Fibroblast of mammary gland (primary cell): ENCODE measurements at regions not wholly inside any gene's neighbourhood (a gene's known extent, or its start where the extent isn't known, plus 50 kb on each side); places are given as distances from the start of the nearest gene placed in this dataset.

ENCODE experiments used
- DNase-seq: peaks from one replicate; pipeline ENCODE4 v3.0.0-alpha.2; 2010; ENCODE audit warnings: low read depth
- H3K4me3 ChIP-seq: 2 replicates; pipeline ENCODE4 v1.5.1; 2011; ENCODE audit warnings: low read depth, mild to moderate bottlenecking, low read length, moderate library complexity; ENCODE audit not compliant: control insufficient read depth
- CTCF ChIP-seq: conservative IDR thresholded peaks from 2 replicates; pipeline ENCODE4 v1.5.1; 2011; ENCODE audit warnings: low read depth, low read length, inconsistent platforms; ENCODE audit not compliant: control insufficient read depth, insufficient read depth

DNA sequence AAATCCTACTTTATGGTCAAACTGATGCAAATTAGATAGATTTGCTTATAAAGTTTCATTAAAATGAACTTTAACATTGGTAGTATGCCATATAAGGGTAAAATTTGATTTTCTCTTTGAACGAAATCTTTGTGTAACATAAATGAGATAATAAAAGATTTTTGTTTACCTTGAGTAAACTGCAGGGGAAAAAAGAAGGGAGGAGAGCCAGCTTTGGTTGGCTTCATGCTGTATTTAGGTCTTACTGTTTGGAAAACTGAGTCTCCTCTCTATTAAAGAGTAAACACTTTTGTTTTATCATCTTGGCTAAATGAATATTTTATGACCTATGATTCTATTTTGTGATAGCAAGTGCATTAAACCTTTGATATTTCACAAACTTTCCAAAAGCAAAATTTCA is 267.6 kb downstream of the IPO8 start:
- H3K4me3 ChIP-seq: no peak overlapping the region
- TF ChIP-seq CTCF: no peak
- DNase-seq: no peak

GRCh38 chr12:30427555-30427954 is 268.1 kb downstream of the IPO8 start:
- no peak for DNase-seq
- no peak overlapping the region for H3K4me3 ChIP-seq
- no peak for TF ChIP-seq CTCF

- TF ChIP-seq CTCF: no peak
- DNase-seq: no peak
- no peak overlapping the region for H3K4me3 ChIP-seq
Observed at GRCh38 chr12:30425445-30425844, 270.2 kb downstream of the IPO8 start.

GRCh38 chr12:30423330-30423729 is 272.3 kb downstream of the IPO8 start:
- no peak for TF ChIP-seq CTCF

GRCh38 chr12:30422844-30423243 is 272.8 kb downstream of the IPO8 start:
- H3K4me3 ChIP-seq: no peak overlapping the region
- no peak for DNase-seq
- TF ChIP-seq CTCF: no peak

More at GRCh38 chr12:30423330-30423729, 272.3 kb downstream of the IPO8 start:
- DNase-seq: no peak
- H3K4me3 ChIP-seq: no peak overlapping the region

- peak; percentile 54 for DNase-seq
- no peak for TF ChIP-seq CTCF
- H3K4me3 ChIP-seq: no peak overlapping the region
Observed at GRCh38 chr12:30420561-30420960, 275.1 kb downstream of the IPO8 start.

DNA sequence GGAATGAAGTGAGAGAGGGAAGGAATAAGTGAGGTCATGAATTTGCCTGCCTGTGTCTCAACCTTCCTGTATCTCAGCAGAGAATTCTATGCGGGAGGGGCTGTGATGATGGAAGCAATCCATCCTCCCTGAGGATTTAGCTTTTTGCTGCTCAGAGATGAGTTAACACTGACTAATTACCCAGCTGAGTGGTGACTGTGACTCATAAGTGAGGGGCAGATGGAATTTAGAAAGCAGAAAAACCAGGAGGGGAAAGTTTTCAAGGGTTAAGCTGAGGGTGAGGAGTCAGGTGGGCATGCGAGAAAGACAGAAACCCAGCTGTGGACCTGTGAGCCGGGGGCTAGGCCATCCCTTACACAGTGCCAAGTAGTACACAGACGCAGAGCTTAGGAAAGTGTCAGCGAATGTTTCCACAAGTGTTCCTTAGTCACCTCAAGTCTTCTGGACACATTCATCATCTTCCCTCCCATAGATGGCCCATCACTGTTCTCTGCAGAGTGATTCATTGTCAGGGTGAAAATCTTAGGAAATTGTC is 277.9 kb downstream of the IPO8 start:
- TF ChIP-seq CTCF: no peak
- peak; percentile 99 for DNase-seq
- peak overlapping the region; percentile 12 for H3K4me3 ChIP-seq
